ENCODE measurements at regions not wholly inside any gene's neighbourhood (a gene's known extent, or its start where the extent isn't known, plus 50 kb on each side); places are given as distances from the start of the nearest gene placed in this dataset.

DNA sequence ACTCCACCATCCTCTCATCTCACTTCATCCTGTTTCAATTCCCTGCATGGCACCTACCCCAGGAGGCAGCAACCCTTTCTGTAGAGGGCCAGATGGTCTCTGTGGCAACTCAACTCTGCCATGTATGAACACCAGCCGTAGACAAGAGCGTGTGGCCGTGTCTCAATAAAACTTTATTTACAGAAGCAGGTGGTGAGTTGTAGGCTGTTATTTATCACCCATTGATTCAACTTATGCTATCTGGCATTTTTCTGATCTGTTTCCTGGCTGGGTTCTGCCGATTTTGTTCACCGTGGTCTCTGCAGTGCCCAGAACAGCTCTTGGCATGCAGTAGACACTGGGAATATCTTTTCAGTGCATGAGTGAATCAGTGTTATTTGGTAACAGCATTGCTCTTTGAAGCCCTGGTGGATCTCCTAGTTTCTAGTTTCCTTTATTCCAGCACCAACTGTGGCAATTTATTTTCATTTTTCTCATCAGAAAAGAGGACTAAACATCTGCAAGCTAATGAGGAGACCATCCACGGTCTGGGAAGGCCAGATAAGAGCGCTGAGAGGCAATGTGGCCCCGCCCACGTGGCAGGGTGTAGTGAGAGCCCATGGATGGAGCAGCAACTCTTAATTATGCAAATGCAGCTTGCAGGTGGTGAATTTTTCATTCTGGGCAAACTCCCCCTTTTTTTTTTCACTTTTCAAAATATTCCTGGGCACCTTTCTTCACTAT is 77.9 kb downstream of the CTSL start:
- Mint-ChIP-seq H3K4me1 (ENCODE audit: unreplicated experiment) (no peaks in the 10 kb centered on the region), H3K27ac (ENCODE audit: unreplicated experiment) (no peak overlapping the region), H3K4me3 (ENCODE audit: unreplicated experiment) (no peak overlapping the region), H3K36me3 (ENCODE audit: low read depth, unreplicated experiment) (peaks cover 9% of the 10 kb centered on the region), H3K9me3 (ENCODE audit: unreplicated experiment) (peaks cover 10% of the 10 kb centered on the region), H3K27me3 (ENCODE audit: unreplicated experiment) (no peaks in the 10 kb centered on the region)
- no peak for DNase-seq (ENCODE audit: low spot score)
- no peak for TF ChIP-seq CTCF (IDR thresholded peaks at IDR 0.05; ENCODE audit: unreplicated experiment)

DNA sequence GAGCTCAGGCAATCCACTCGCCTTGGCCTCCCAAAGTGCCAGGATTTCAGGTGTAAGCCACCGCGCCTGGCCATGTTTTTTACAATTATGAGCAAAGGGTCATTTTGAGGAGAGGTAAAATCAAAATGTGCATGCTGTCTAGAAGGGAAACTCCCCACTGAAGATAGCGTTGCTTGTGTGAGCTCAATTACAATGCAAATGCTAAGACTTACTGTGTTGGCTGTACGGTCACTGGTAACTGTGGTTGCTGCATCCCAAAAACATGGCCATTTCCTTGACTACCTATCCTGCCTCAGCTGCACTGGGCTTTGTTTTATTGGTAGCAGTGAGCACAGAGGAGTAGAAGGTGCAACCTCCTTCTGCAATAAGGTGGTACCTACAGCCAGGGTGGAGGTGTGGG is 77.4 kb upstream of the SPATA31E1 start:
- Mint-ChIP-seq H3K27me3 (ENCODE audit: unreplicated experiment) (peaks cover 3% of the 10 kb centered on the region), H3K36me3 (ENCODE audit: low read depth, unreplicated experiment) (peaks cover 9% of the 10 kb centered on the region), H3K27ac (ENCODE audit: unreplicated experiment) (no peak overlapping the region), H3K4me1 (ENCODE audit: unreplicated experiment) (no peaks in the 10 kb centered on the region), H3K4me3 (ENCODE audit: unreplicated experiment) (no peak overlapping the region), H3K9me3 (ENCODE audit: unreplicated experiment) (peaks cover 10% of the 10 kb centered on the region)
- TF ChIP-seq CTCF (IDR thresholded peaks at IDR 0.05; ENCODE audit: unreplicated experiment), result no peak
- DNase-seq (ENCODE audit: low spot score), result no peak

- H3K9me3 Mint-ChIP-seq (ENCODE audit: unreplicated experiment), result peaks cover 10% of the 10 kb centered on the region
- H3K4me3 Mint-ChIP-seq (ENCODE audit: unreplicated experiment), result no peak overlapping the region
- DNase-seq (ENCODE audit: low spot score), result no peak
- H3K4me1 Mint-ChIP-seq (ENCODE audit: unreplicated experiment), result no peaks in the 10 kb centered on the region
- H3K27me3 Mint-ChIP-seq (ENCODE audit: unreplicated experiment), result peaks cover 3% of the 10 kb centered on the region
- no peak overlapping the region for H3K27ac Mint-ChIP-seq (ENCODE audit: unreplicated experiment)
- H3K36me3 Mint-ChIP-seq (ENCODE audit: low read depth, unreplicated experiment), result peaks cover 9% of the 10 kb centered on the region
- TF ChIP-seq CTCF (IDR thresholded peaks at IDR 0.05; ENCODE audit: unreplicated experiment), result no peak
Observed at GRCh38 chr9:87810008-87810407, 72.7 kb upstream of the SPATA31E1 start.

- H3K4me1 Mint-ChIP-seq (ENCODE audit: unreplicated experiment), result no peaks in the 10 kb centered on the region
- H3K36me3 Mint-ChIP-seq (ENCODE audit: low read depth, unreplicated experiment), result peaks cover 9% of the 10 kb centered on the region
- no peak for TF ChIP-seq CTCF (IDR thresholded peaks at IDR 0.05; ENCODE audit: unreplicated experiment)
- H3K27ac Mint-ChIP-seq (ENCODE audit: unreplicated experiment), result no peak overlapping the region
- no peak overlapping the region for H3K4me3 Mint-ChIP-seq (ENCODE audit: unreplicated experiment)
- DNase-seq (ENCODE audit: low spot score), result no peak
- peaks cover 10% of the 10 kb centered on the region for H3K9me3 Mint-ChIP-seq (ENCODE audit: unreplicated experiment)
- H3K27me3 Mint-ChIP-seq (ENCODE audit: unreplicated experiment), result peaks cover 3% of the 10 kb centered on the region
Observed at GRCh38 chr9:87810679-87811178, 71.9 kb upstream of the SPATA31E1 start.

DNA sequence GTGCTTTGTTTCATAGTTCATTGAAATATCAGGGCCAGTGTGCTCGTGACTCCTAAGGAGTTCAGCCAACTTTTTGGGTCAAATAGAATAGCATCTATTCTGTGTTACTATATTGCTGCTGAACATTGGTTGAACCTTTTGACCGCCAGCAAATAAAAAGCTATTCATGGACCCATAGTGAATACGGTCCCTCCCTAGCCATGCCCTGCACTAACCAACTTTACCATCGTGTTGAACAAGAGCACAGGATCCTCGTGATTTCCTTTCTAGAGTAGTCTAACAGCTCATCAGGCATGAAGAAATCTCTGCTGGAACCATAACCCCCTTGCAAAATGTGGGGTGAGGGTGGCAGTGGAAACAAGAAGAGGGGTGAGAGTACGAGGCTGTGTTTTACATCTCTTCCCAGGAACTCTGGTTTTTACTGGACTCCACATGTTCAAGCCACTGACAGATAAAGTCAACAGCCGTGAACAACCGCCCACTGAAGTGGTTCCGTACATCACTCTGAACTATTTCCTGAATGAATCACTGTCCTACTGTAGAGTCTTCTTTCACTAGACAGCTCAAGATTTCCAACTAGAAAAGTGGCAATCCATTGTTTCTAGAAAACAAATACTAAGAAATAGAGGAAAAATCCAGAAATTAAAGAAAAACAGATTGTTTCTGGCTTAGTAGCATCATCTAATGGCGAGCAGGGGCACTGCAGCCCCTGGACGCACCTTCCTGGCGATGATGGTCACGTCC is 70.1 kb upstream of the SPATA31E1 start:
- Mint-ChIP-seq H3K36me3 (ENCODE audit: low read depth, unreplicated experiment) (peaks cover 9% of the 10 kb centered on the region), H3K4me3 (ENCODE audit: unreplicated experiment) (no peak overlapping the region), H3K9me3 (ENCODE audit: unreplicated experiment) (peaks cover 9% of the 10 kb centered on the region), H3K27ac (ENCODE audit: unreplicated experiment) (no peak overlapping the region), H3K4me1 (ENCODE audit: unreplicated experiment) (no peaks in the 10 kb centered on the region), H3K27me3 (ENCODE audit: unreplicated experiment) (peaks cover 3% of the 10 kb centered on the region)
- peak; percentile 36 for DNase-seq (ENCODE audit: low spot score)
- TF ChIP-seq CTCF (IDR thresholded peaks at IDR 0.05; ENCODE audit: unreplicated experiment), result peak; percentile 74

All from endothelial cell (in vitro differentiated cells).